NCI-H82 (cell line): ENCODE measurements at regions not wholly inside any gene's neighbourhood (a gene's known extent, or its start where the extent isn't known, plus 50 kb on each side); places are given as distances from the start of the nearest gene placed in this dataset.
"Not testable (repeated sequence)": the region's sequence is repeated elsewhere in the genome, so short reads cannot be mapped to it uniquely, and the experiment has no call there.

Experiments
- DNase-seq: peaks from one replicate; lab custom pipeline; 2025; lab: John Stamatoyannopoulos, UW

GRCh38 chr2:241958818-241959545 is 89.5 kb downstream of the RTP5 start:
- DNase-seq = no peak

- DNase-seq = no peak
Observed at GRCh38 chr2:241959751-241960269, 90.3 kb downstream of the RTP5 start.

GRCh38 chr2:241961454-241961853 is 91.9 kb downstream of the RTP5 start:
- DNase-seq = no peak

GRCh38 chr2:241964133-241964532 is 94.6 kb downstream of the RTP5 start:
- no peak for DNase-seq

GRCh38 chr2:241965931-241966412 is 96.4 kb downstream of the RTP5 start:
- DNase-seq = peak; percentile 53

GRCh38 chr2:241966647-241967466 is 97.3 kb downstream of the RTP5 start:
- DNase-seq = no peak

- no peak for DNase-seq
Observed at GRCh38 chr2:241967467-241968144, 98.1 kb downstream of the RTP5 start.

GRCh38 chr2:241968417-241968816 is 98.9 kb downstream of the RTP5 start:
- DNase-seq = no peak

- not testable (repeated sequence) for DNase-seq
Observed at GRCh38 chr2:241969182-241969581, 99.7 kb downstream of the RTP5 start.

- DNase-seq = no peak
Observed at GRCh38 chr2:241970716-241971115, 101.2 kb downstream of the RTP5 start.

GRCh38 chr2:241974096-241974495 is 104.6 kb downstream of the RTP5 start:
- DNase-seq = no peak

- no peak for DNase-seq
Observed at GRCh38 chr2:241974851-241975592, 105.5 kb downstream of the RTP5 start.

GRCh38 chr2:241975593-241976284 is 106.2 kb downstream of the RTP5 start:
- no peak for DNase-seq

- DNase-seq = no peak
Observed at GRCh38 chr2:241976296-241976695, 106.8 kb downstream of the RTP5 start.

- no peak for DNase-seq
Observed at GRCh38 chr2:241977557-241978300, 108.2 kb downstream of the RTP5 start.

GRCh38 chr2:241978670-241979069 is 109.1 kb downstream of the RTP5 start:
- DNase-seq = no peak

GRCh38 chr2:241980193-241980592 is 110.7 kb downstream of the RTP5 start:
- no peak for DNase-seq

GRCh38 chr2:241981076-241981700 is 111.7 kb downstream of the RTP5 start:
- no peak for DNase-seq

GRCh38 chr2:241982706-241983570 is 113.4 kb downstream of the RTP5 start:
- DNase-seq = no peak
